Activated T-cell treated with anti-CD3 and anti-CD28 coated beads, Interleukin-2, amount 50 U/mL, for 4 hours (primary cell): ENCODE measurements at regions not wholly inside any gene's neighbourhood (a gene's known extent, or its start where the extent isn't known, plus 50 kb on each side); places are given as distances from the start of the nearest gene placed in this dataset.
"Not testable (repeated sequence)": the region's sequence is repeated elsewhere in the genome, so short reads cannot be mapped to it uniquely, and the experiment has no call there.

ENCODE experiments used
- ATAC-seq, 2 donors: fragments of 200-7000 bp; cut with Tn5 transposase; one replicate each; pipeline ENCODE4 v1.10.0; 2021
- DNase-seq: peaks from one replicate; pipeline ENCODE4 v3.0.0-alpha.2; 2020
- H3K27me3 Mint-ChIP-seq: one replicate; pipeline ENCODE4 v1.8.0; 2021; ENCODE audit warnings: low read depth, mixed read lengths
- H3K36me3 Mint-ChIP-seq: one replicate; pipeline ENCODE4 v1.8.0; 2022; ENCODE audit warnings: mixed read lengths; ENCODE audit not compliant: insufficient read depth
- H3K4me1 Mint-ChIP-seq: one replicate; pipeline ENCODE4 v1.8.0; 2021; ENCODE audit warnings: low read depth, mixed read lengths
- H3K4me3 Mint-ChIP-seq: one replicate; pipeline ENCODE4 v1.8.0; 2021; ENCODE audit warnings: mild to moderate bottlenecking, moderate library complexity, mixed read lengths
- H3K9me3 Mint-ChIP-seq: one replicate; pipeline ENCODE4 v1.8.0; 2021; ENCODE audit warnings: mixed read lengths

DNA sequence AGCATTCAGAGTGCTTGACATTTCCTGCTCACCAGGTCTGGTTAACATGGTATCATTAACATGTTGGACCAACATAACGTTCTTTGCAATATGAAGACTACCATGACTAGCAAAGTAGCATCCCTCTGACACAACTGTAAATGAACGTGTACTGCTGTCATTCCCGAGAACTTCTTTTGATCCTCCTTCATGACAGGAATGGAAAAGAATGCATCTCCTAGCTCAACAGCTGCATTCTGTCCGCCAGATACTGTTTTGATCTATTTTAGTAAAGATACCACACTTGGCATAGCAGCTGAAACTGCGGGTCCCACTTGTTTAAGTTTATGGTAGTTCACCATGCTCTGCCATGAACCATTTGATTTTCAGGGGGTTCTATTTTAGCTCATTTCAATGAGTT is 144.2 kb upstream of the PARD3B start:
- no peak for DNase-seq
- no peak for ATAC-seq
- Mint-ChIP-seq H3K36me3 (no peaks in the 10 kb centered on the region), H3K9me3 (no peaks in the 10 kb centered on the region), H3K4me1 (no peaks in the 10 kb centered on the region), H3K27me3 (peaks cover 5% of the 10 kb centered on the region), H3K4me3 (no peak overlapping the region)

DNA sequence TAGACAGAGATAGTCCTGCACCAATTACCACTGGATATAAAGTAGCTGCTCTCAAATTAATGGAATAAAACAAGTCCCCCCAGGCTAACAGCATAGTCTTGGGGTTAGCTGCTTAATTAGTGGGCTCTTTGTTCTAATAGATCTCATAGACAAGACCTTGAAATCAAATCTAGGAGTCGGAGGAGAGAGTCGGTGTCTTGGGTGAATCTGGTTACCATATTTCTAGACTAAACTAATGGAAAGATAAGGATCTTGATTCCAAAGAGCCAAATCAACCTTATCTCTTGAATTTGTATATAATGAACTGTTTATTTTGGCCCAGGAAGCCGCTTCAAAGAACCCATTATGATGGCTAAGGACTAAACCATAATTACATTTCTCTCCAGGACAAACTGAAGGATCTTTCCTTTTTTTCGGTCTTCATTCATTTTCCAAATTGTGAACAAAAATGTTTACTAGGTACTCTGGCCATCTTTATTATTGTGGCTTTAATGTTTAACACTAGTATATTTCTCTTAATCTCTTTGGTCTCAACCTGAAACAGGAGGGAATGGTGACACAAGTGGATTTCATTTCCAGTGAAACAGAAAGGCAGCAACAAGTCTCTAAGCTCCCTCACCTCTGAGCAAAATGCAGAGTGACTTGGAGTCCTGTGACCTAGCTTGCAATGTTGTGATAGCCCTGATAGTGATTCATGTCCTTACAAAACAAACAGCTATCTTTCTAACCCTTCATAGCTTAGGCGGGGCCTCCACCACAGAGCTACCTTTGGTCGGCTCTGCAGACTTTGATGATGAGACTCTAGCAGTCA is 137.9 kb upstream of the PARD3B start:
- H3K4me1 Mint-ChIP-seq, result no peaks in the 10 kb centered on the region
- no peak overlapping the region for H3K4me3 Mint-ChIP-seq
- no peaks in the 10 kb centered on the region for H3K36me3 Mint-ChIP-seq
- peaks cover 5% of the 10 kb centered on the region for H3K9me3 Mint-ChIP-seq
- no peak for DNase-seq
- H3K27me3 Mint-ChIP-seq, result peaks cover 4% of the 10 kb centered on the region
- no peak for ATAC-seq

GRCh38 chr2:204412782-204413181 is 132.5 kb upstream of the PARD3B start:
- H3K36me3 Mint-ChIP-seq, H3K4me3 Mint-ChIP-seq, DNase-seq, H3K4me1 Mint-ChIP-seq, H3K27me3 Mint-ChIP-seq, ATAC-seq: not testable (repeated sequence)
- peaks cover 15% of the 10 kb centered on the region for H3K9me3 Mint-ChIP-seq

- Mint-ChIP-seq H3K9me3 (peaks cover 15% of the 10 kb centered on the region), H3K27me3 (peaks cover 2% of the 10 kb centered on the region), H3K36me3 (no peaks in the 10 kb centered on the region), H3K4me1 (no peaks in the 10 kb centered on the region), H3K4me3 (no peak overlapping the region)
- ATAC-seq (no peak), DNase-seq (no peak)
Observed at GRCh38 chr2:204415406-204416181, 129.7 kb upstream of the PARD3B start.

DNA sequence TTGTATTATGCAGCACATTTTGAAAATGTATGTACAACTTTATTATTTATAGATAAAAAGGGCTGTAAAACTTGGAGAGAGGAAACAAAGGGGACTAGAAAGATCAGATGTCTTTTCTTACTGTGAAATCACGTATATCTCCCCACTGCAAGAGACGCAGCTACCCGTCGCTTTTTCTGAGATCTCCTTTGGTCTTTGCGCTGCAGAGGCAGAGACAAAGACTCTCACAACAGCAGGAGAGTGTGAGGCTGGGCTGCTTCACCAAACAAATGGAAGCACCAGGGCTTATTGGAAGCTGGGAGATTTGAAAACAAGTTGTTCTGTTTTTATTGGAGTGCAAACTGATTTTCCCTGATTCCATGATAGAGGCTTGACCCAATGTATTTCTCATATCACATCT is 129.0 kb upstream of the PARD3B start:
- DNase-seq (no peak), ATAC-seq (no peak)
- H3K27me3 Mint-ChIP-seq, result peaks cover 2% of the 10 kb centered on the region
- H3K4me1 Mint-ChIP-seq, result no peaks in the 10 kb centered on the region
- no peaks in the 10 kb centered on the region for H3K36me3 Mint-ChIP-seq
- peaks cover 15% of the 10 kb centered on the region for H3K9me3 Mint-ChIP-seq
- no peak overlapping the region for H3K4me3 Mint-ChIP-seq

DNA sequence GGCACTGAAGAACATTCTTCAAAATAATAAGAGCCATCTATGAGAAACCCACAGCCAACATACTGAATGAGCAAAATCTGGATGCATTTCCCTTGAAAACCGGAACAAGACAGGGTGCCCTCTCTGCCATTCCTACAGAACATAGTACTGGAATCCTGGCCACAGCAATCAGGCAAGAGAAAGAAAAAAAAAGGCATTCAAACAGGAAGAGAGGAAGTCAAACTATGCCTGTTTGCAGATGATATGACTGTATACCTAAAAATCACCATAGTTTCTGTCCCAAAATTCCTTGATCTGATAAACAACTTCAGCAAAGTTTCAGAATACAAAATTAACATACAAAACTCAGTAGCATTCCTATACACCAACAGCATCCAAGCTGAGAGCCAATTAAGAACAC is 119.5 kb upstream of the PARD3B start:
- H3K4me1 Mint-ChIP-seq, result no peaks in the 10 kb centered on the region
- no peak for ATAC-seq
- H3K9me3 Mint-ChIP-seq, result peaks cover 5% of the 10 kb centered on the region
- no peak for DNase-seq
- no peak overlapping the region for H3K4me3 Mint-ChIP-seq
- H3K36me3 Mint-ChIP-seq, result no peaks in the 10 kb centered on the region
- H3K27me3 Mint-ChIP-seq, result no peaks in the 10 kb centered on the region

DNA sequence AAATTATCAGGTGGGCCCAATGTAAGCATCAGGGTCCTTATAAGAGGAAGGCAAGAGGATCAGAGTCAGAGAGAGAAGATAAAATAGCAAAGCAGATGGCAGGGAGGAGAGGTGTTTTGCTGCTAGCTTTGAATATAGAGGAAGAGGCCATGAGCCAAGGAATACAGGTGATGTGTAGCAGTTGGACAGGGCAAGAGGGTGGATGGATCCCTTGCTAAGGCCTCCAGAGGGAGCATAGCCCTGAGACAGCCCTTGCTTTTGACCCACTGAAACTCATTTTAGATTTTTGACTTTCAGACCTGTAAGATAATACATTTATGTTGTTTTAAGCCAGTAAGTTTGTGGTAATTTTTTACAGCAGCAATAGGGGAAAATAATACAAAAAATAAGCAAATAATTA is 116.6 kb upstream of the PARD3B start:
- H3K4me1 Mint-ChIP-seq, result no peaks in the 10 kb centered on the region
- H3K36me3 Mint-ChIP-seq, result no peaks in the 10 kb centered on the region
- peaks cover 13% of the 10 kb centered on the region for H3K9me3 Mint-ChIP-seq
- no peak overlapping the region for H3K4me3 Mint-ChIP-seq
- ATAC-seq (no peak), DNase-seq (no peak)
- H3K27me3 Mint-ChIP-seq, result peaks cover under 1% of the 10 kb centered on the region

DNA sequence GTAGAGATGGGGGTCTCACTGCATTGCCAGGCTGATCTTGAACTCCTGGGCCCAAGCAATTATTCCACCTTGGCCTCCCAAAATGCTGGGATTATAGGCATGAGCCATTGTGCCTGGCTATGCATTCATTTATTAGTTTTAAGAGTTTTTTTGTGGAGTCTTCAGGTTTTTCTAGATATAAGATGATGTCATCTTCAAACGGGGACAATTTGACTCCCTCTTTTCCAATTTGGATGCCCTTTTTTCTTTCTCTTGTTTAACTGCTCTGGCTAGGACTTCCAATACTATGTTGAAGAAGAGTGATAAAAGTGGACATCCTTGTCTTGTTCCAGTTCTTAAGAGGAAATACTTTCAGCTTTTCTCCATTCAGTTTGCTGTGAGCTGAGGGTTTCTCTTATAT is 113.7 kb upstream of the PARD3B start:
- ATAC-seq, result no peak
- Mint-ChIP-seq H3K9me3 (peaks cover 8% of the 10 kb centered on the region), H3K4me1 (no peaks in the 10 kb centered on the region), H3K36me3 (no peaks in the 10 kb centered on the region), H3K27me3 (peaks cover 7% of the 10 kb centered on the region), H3K4me3 (no peak overlapping the region)
- DNase-seq, result no peak

DNA sequence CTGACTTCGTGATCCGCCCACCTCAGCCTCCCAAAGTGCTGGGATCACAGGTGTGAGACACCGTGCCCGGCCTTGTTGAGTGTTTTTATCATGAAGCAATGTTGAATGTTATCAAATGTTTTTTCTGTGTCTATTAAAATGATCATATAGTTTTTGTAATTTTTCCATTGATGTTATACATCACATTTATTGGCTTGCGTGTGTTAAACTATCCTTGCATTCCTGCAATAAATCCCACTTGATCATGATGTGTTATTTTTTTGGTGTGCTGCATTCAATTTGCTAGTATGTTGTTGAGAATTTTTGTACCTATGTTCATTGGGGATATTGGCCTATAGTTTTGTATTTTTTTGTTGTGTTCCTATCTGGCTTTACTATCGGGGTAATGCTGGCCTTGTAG is 113.1 kb upstream of the PARD3B start:
- Mint-ChIP-seq H3K9me3 (peaks cover 8% of the 10 kb centered on the region), H3K4me1 (no peaks in the 10 kb centered on the region), H3K27me3 (peaks cover 7% of the 10 kb centered on the region), H3K36me3 (no peaks in the 10 kb centered on the region), H3K4me3 (no peak overlapping the region)
- no peak for DNase-seq
- ATAC-seq, result no peak

DNA sequence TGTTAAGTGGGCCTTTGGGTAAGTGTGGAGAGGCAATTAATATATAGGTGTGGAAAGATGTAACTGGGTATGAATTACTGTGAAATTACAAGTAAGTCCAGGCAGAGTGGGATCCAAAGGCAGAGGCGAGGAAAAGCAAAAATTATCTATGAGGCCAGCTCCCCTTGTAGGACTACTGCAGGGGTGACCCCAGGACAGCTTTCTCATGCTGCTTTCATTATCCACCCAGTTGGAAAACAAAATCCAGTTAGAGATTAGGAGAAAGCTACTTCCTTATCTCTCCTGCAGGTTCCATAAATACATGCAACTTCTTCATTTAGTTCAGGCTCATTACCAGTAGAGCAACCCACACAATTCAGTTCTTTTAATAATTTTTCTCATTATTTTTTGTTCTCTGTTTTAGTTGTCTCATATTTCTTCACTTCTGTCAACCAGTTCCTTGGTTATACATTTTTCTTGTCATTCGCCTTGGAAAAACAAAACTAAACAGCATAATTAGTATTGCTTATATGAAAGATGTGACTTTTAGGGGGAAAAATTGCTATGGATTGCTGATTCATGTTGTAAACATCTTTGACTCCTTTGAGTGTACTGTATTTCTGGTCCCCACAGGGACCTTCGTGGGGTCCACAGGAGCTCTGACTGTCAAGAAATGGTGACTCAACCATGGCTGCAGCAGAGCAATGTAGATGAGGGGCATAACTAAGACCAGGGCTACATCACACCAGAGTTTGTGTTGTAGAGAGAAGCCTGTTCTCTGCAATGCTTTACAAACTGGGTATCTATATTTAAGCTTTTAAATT is 110.4 kb upstream of the PARD3B start:
- H3K4me1 Mint-ChIP-seq, result no peaks in the 10 kb centered on the region
- peaks cover 8% of the 10 kb centered on the region for H3K9me3 Mint-ChIP-seq
- H3K27me3 Mint-ChIP-seq, result peaks cover 7% of the 10 kb centered on the region
- H3K36me3 Mint-ChIP-seq, result no peaks in the 10 kb centered on the region
- ATAC-seq (no peak), DNase-seq (no peak)
- no peak overlapping the region for H3K4me3 Mint-ChIP-seq

DNA sequence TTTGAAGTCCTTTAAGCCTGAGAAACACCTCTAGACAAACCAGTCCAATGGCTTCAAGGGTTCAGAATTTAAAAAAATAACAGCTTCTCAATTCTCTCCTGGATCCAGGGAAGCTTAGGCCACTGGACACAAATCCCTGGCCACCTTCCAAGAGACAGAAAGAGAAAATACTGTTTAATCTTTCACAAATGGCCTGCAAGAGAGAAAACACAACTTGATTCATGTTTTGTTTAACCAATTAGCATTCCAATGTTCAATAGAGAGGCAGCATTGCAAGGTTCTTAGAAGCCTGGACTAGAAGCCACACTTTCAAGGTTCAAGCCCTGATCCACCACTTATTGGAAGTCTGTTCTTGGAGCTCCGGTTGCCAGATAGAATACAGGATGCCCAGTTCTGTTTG is 109.0 kb upstream of the PARD3B start:
- H3K27me3 Mint-ChIP-seq, result peaks cover 10% of the 10 kb centered on the region
- no peaks in the 10 kb centered on the region for H3K4me1 Mint-ChIP-seq
- H3K36me3 Mint-ChIP-seq, result no peaks in the 10 kb centered on the region
- ATAC-seq (no peak), DNase-seq (no peak)
- H3K9me3 Mint-ChIP-seq, result peaks cover 11% of the 10 kb centered on the region
- H3K4me3 Mint-ChIP-seq, result no peak overlapping the region

GRCh38 chr2:204437408-204437807 is 107.9 kb upstream of the PARD3B start:
- peaks cover 10% of the 10 kb centered on the region for H3K27me3 Mint-ChIP-seq
- peaks cover 9% of the 10 kb centered on the region for H3K9me3 Mint-ChIP-seq
- no peaks in the 10 kb centered on the region for H3K4me1 Mint-ChIP-seq
- DNase-seq, result no peak
- no peak for ATAC-seq
- no peaks in the 10 kb centered on the region for H3K36me3 Mint-ChIP-seq
- H3K4me3 Mint-ChIP-seq, result no peak overlapping the region

GRCh38 chr2:204437815-204438756 is 107.2 kb upstream of the PARD3B start:
- Mint-ChIP-seq H3K4me3 (no peak overlapping the region), H3K4me1 (no peaks in the 10 kb centered on the region), H3K9me3 (peaks cover 3% of the 10 kb centered on the region), H3K36me3 (no peaks in the 10 kb centered on the region), H3K27me3 (peaks cover 13% of the 10 kb centered on the region)
- ATAC-seq (no peak), DNase-seq (no peak)

- Mint-ChIP-seq H3K4me3 (no peak overlapping the region), H3K9me3 (peaks cover 12% of the 10 kb centered on the region), H3K36me3 (no peaks in the 10 kb centered on the region), H3K27me3 (peaks cover 8% of the 10 kb centered on the region), H3K4me1 (no peaks in the 10 kb centered on the region)
- ATAC-seq, result no peak
- DNase-seq, result no peak
Observed at GRCh38 chr2:204441316-204441715, 104.0 kb upstream of the PARD3B start.
